HepG2 (cell line): ENCODE measurements at regions not wholly inside any gene's neighbourhood (a gene's known extent, or its start where the extent isn't known, plus 50 kb on each side); places are given as distances from the start of the nearest gene placed in this dataset.
"Not testable (repeated sequence)": the region's sequence is repeated elsewhere in the genome, so short reads cannot be mapped to it uniquely, and the experiment has no call there.

ENCODE experiments used
- ATAC-seq: fragments of 200-7000 bp; cut with Tn5 transposase; 3 replicates; pipeline ENCODE4 v1.9.1; 2020; ENCODE audit warnings: mild to moderate bottlenecking, moderate library complexity
- BruUV-seq: library from RNA; stranded (reverse); fragments of 400-500 nt; replicated peaks from 2 replicates; lab custom pipeline; 2021; lab: Mats Ljungman, UMichigan
- CTCF ChIA-PET: fragments of 300-600 bp; formaldehyde crosslinking; extraction: SDS; loops from one replicate; lab custom pipeline; 2021; ENCODE audit warnings: low total read pairs, inconsistent platforms, low intra/inter-chr PET ratio; lab: Yijun Ruan, JAX
- POLR2A ChIA-PET: fragments of 350-600 bp; sonication (Branson Sonifier 250); formaldehyde crosslinking; loops from one replicate; lab custom pipeline; 2020; ENCODE audit warnings: antibody characterized with exemption, inconsistent platforms; lab: Yijun Ruan, JAX
- DNase-seq: peaks from one replicate; pipeline ENCODE4 v3.0.0-alpha.2; 2015; ENCODE audit warnings: low spot score
- FAIRE-seq: peaks from 3 replicates; lab custom pipeline; 2011; peaks lifted over from hg19 to GRCh38; lab: Jason Lieb, UNC
- H2AFZ ChIP-seq: one replicate; pipeline ENCODE4 v1.6.1; 2011; ENCODE audit warnings: low read length, inconsistent platforms
- H3K27ac ChIP-seq: fragments of 300-600 bp; 3 replicates; pipeline ENCODE4 v1.8.0; 2011; ENCODE audit warnings: mixed run types, mild to moderate bottlenecking, mixed read lengths, low read length, inconsistent platforms; ENCODE audit not compliant: insufficient read depth; ENCODE audit errors: extremely low read length
- H3K27me3 ChIP-seq, 2 experiments: fragments of 200-600 bp in 1 of 2; 2 replicates in 1 of 2; 3 replicates in 1 of 2; pipeline versions ENCODE4 v1.6.0 to v1.8.0; 2011; ENCODE audit warnings: low read length in 2 of 2, mild to moderate bottlenecking in 2 of 2, moderate library complexity in 2 of 2, inconsistent platforms in 1 of 2; ENCODE audit not compliant: insufficient read depth in 2 of 2, control insufficient read depth in 1 of 2
- H3K36me3 ChIP-seq, 2 experiments: fragments of 200-600 bp in 1 of 2; replicated peaks in 1 of 2; 2 replicates in 1 of 2; 3 replicates in 1 of 2; pipeline versions ENCODE4 v1.5.1 to v1.8.0; 2011; ENCODE audit warnings: low read length in 2 of 2, inconsistent platforms in 1 of 2; ENCODE audit not compliant: insufficient read depth in 2 of 2, control insufficient read depth in 1 of 2
- H3K4me1 ChIP-seq: 2 replicates; pipeline ENCODE4 v1.5.1; 2012; ENCODE audit warnings: low read length, inconsistent platforms; ENCODE audit not compliant: insufficient read depth
- H3K4me2 ChIP-seq: 2 replicates; pipeline ENCODE4 v1.6.0; 2011; ENCODE audit warnings: low read depth, low read length, inconsistent platforms
- H3K4me3 ChIP-seq, 3 experiments: fragments of 200-600 bp in 1 of 3; sonication (generic), shearing (Covaris generic) in 1 of 3; replicated peaks in 1 of 3; 2 replicates each; pipeline ENCODE4 v1.5.1; 2011 to 2016; ENCODE audit warnings: low read length in 3 of 3, inconsistent platforms in 2 of 3, low read depth in 2 of 3, mild to moderate bottlenecking in 2 of 3, control low read depth in 1 of 3, mixed read lengths in 1 of 3; ENCODE audit not compliant: insufficient read depth in 1 of 3
- H3K79me2 ChIP-seq: one replicate; pipeline ENCODE4 v1.6.1; 2011; ENCODE audit warnings: low read length, inconsistent platforms; ENCODE audit not compliant: insufficient read depth
- H3K9ac ChIP-seq: 2 replicates; pipeline ENCODE4 v1.6.0; 2011; ENCODE audit warnings: mild to moderate bottlenecking, low read depth, low read length, inconsistent platforms; ENCODE audit not compliant: insufficient read depth
- H3K9me3 ChIP-seq: 2 replicates; pipeline ENCODE4 v1.5.1; 2012; ENCODE audit warnings: mild to moderate bottlenecking, low read length
- H4K20me1 ChIP-seq: 2 replicates; pipeline ENCODE4 v1.6.0; 2011; ENCODE audit warnings: inconsistent platforms, mild to moderate bottlenecking, low read length, moderate library complexity; ENCODE audit not compliant: insufficient read depth
- FOXA1 ChIP-seq, 2 experiments: fragments of 450-650 bp in 1 of 2; sonication (generic) in 1 of 2; formaldehyde crosslinking in 1 of 2; IDR thresholded peaks; 2 replicates each; pipeline versions ENCODE4 v1.4.0 to v1.6.1; 2016 to 2020; ENCODE audit warnings: missing genetic modification reagents in 1 of 2
- MYNN ChIP-seq: sonication (generic); formaldehyde crosslinking; IDR thresholded peaks from 2 replicates; pipeline ENCODE4 v1.4.0; 2020; ENCODE audit warnings: mild to moderate bottlenecking, low read depth, missing genetic modification reagents
- PATZ1 ChIP-seq: sonication (generic); formaldehyde crosslinking; IDR thresholded peaks from 2 replicates; pipeline ENCODE4 v1.4.0; 2020; ENCODE audit warnings: missing genetic modification reagents
- ZFY ChIP-seq: sonication (generic); formaldehyde crosslinking; IDR thresholded peaks from 2 replicates; pipeline ENCODE4 v1.4.0; 2020; ENCODE audit warnings: missing genetic modification reagents
- ZNF615 ChIP-seq: sonication (generic); formaldehyde crosslinking; IDR thresholded peaks from 2 replicates; pipeline ENCODE4 v1.5.0; 2020; ENCODE audit warnings: mild to moderate bottlenecking, missing genetic modification reagents, borderline replicate concordance
- WGBS: methylation state at CpG from one replicate; pipeline ENCODE4 v1.1.6; 2017; ENCODE audit warnings: low lambda C conversion rate; 5-methylcytosine and 5-hydroxymethylcytosine counted together
- in situ Hi-C: cut with HindIII; loops from 2 replicates; pipeline ENCODE4 v1.10.0; 2017; ENCODE audit warnings: low pct_unique_long_range_greater_than_20kb; ENCODE audit not compliant: extremely low pct_ligation_motif_present
- intact Hi-C: fragments of 100-400 bp; cut with micrococcal nuclease; formaldehyde crosslinking; loops from one replicate; pipeline ENCODE4 v1.10.0; 2022; ENCODE audit not compliant: unreplicated experiment

DNA sequence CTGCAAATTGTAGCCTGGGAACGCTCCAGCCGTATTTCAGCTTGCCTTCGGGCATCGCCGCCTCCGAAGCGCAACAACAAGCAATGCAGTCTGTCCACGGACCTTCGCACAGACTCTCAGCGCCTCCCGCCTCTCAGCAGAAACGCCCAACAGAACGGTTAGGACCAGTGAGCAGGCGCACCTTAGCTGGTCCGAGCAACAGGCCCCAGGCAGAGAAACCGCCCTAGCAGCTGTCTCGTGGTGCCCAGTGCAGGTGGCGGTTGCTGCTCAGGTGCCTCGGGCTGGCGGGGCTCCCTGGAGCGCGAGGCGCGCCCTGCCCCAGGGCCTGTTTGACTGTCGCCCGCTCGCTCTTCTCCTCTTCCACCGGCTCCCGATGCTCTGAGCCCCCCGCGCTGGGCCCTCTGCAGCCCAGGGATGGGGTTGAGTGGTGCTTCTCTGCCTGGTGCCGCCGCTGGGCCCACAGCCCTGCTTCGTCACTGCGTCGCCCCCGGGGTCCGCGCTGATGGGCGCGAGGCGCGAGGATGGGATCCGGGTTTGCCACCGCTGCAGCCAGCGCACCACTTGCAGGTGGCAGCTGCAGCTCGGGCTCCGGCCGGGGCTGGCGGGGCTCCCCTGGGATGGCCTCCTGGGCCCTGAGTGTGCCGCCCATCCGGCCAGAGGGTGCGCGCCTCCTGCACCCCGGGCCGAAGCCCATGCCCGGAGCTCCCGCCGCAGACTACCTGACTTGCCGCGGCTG is 268.4 kb upstream of the FRG2C start (continued):
- no peak for TF ChIP-seq PATZ1 (CRISPR knock-in tag)
- no peak for TF ChIP-seq FOXA1 (IDR thresholded peaks at IDR 0.05)
- no peak for TF ChIP-seq FOXA1 (CRISPR knock-in tag; IDR thresholded peaks at IDR 0.05)
- TF ChIP-seq ZNF615 = no peak
- TF ChIP-seq MYNN = no peak

GRCh38 chr3:75396316-75396802 is 267.8 kb upstream of the FRG2C start:
- no TSS peak for BruUV-seq
- Histone ChIP-seq H3K4me3 (no peak overlapping the region), H3K36me3 (no peaks in the 10 kb centered on the region), H3K9me3 (no peaks in the 10 kb centered on the region), H3K27me3 (no peaks in the 10 kb centered on the region), H3K79me2 (no peaks in the 10 kb centered on the region), H2AFZ (no peak overlapping the region), H3K4me1 (no peaks in the 10 kb centered on the region), H4K20me1 (no peaks in the 10 kb centered on the region), H3K9ac (no peak overlapping the region), H3K4me2 (no peak overlapping the region), H3K27ac (no peak overlapping the region)
- ChIA-PET POLR2A (no interaction called here), CTCF (no interaction called here)
- intact Hi-C loops (no loop called here), in situ Hi-C loops (no loop called here)
- DNase-seq (no peak), FAIRE-seq (no peak), ATAC-seq (no peak)
- 37% methylated on average over 9 of the region's 29 CpGs for WGBS
- no peak for TF ChIP-seq ZFY (CRISPR knock-in tag)

DNA sequence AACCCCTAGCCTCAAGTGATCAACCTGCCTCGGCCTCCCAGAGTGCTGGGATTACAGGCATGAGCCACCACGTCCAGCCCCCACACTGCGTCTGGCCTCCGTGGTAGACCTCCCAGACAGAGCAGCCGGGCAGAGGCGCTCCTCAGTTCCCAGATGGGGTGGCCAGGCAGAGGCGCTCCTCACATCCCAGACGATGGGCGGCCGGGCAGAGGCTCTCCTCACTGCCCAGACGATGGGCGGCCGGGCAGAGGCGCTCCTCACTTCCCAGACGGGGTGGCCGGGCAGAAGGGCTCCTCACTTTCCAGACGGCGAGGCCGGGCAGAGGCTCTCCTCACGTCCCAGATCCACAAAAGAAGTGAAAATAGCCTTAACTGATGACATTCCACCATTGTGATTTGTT is 266.6 kb upstream of the FRG2C start:
- H3K9me3 ChIP-seq, DNase-seq, CTCF ChIA-PET, H2AFZ ChIP-seq, FAIRE-seq, H3K4me3 ChIP-seq, H3K36me3 ChIP-seq, H3K9ac ChIP-seq, in situ Hi-C loops, H3K27me3 ChIP-seq, BruUV-seq, ATAC-seq, H3K79me2 ChIP-seq, H3K4me2 ChIP-seq, H3K27ac ChIP-seq, POLR2A ChIA-PET, intact Hi-C loops, H3K4me1 ChIP-seq, H4K20me1 ChIP-seq: not testable (repeated sequence)
- 7% methylated on average over 2 of the region's 20 CpGs for WGBS
